ENCODE measurements at regions not wholly inside any gene's neighbourhood (a gene's known extent, or its start where the extent isn't known, plus 50 kb on each side); places are given as distances from the start of the nearest gene placed in this dataset.

DNA sequence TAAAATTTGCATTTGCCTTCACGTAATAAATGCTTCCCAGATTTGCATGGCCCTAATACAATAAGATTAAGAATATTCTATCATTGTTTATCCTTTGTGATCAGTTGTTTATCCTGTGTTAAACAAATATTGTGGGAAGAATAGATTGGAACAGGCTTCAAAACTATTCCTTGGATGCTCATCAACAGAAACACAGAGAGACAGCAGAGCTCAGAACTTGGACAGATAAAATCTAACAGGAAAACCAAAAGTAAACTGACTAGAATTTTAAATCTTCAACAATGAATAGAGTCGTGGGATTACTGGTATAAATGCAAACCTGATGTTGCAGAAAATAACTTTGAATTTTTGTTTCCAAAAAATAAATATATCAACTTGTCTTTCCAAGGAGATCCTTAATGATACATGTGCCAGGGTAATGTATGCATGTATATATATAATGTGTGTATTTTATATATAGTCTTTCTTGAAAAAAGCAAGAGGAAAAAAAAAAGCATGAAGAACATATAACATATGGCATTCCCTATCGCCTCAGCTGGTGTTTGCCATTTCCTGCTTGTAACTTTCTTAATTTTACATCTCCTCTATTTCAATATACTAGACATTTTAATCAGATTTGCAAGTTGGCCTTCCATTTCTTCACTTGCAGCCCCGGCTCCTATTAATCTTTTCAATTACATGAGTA, 59.9 kb upstream of the TANK start:
- Histone ChIP-seq H3K36me3 (replicated peaks in 1 of 2) (no peaks in the 10 kb centered on the region), H3K27me3 (no peaks in the 10 kb centered on the region), H3K4me1 (replicated peaks in 1 of 2) (peaks cover 0 to 8% of the 10 kb centered on the region in 2 donors), H3K9me3 (replicated peaks in 1 of 3) (no peaks in the 10 kb centered on the region), H3K27ac (no peak overlapping the region), H3K4me3 (no peak overlapping the region)
- DNase-seq = no peak
- intact Hi-C loops (cut with DNase I) = no loop called here
- no peak for TF ChIP-seq POLR2A (IDR thresholded peaks at IDR 0.05)
- no peak for TF ChIP-seq CTCF (IDR thresholded peaks at IDR 0.05)
- WGBS, 4 donors = 74% methylated on average over 4 of the region's 4 CpGs

- intact Hi-C loops (cut with DNase I) = no loop called here
- 86 to 92% (median 89%) methylated on average over 2 of the region's 2 CpGs for whole genome bisulfite sequencing, 4 donors
- TF ChIP-seq POLR2A (IDR thresholded peaks at IDR 0.05) (no peak), CTCF (IDR thresholded peaks at IDR 0.05) (no peak)
- no peak overlapping the region for H3K27ac ChIP-seq
- no peaks in the 10 kb centered on the region for H3K36me3 ChIP-seq (replicated peaks in 1 of 2)
- peaks cover 0 to 8% of the 10 kb centered on the region in 2 donors for H3K4me1 ChIP-seq (replicated peaks in 1 of 2)
- H3K27me3 ChIP-seq = no peaks in the 10 kb centered on the region
- H3K9me3 ChIP-seq (replicated peaks in 1 of 3) = no peaks in the 10 kb centered on the region
- no peak overlapping the region for H3K4me3 ChIP-seq
- DNase-seq = no peak
These were observed 58.8 kb upstream of the TANK start for GRCh38 chr2:161101406-161101805.

DNA sequence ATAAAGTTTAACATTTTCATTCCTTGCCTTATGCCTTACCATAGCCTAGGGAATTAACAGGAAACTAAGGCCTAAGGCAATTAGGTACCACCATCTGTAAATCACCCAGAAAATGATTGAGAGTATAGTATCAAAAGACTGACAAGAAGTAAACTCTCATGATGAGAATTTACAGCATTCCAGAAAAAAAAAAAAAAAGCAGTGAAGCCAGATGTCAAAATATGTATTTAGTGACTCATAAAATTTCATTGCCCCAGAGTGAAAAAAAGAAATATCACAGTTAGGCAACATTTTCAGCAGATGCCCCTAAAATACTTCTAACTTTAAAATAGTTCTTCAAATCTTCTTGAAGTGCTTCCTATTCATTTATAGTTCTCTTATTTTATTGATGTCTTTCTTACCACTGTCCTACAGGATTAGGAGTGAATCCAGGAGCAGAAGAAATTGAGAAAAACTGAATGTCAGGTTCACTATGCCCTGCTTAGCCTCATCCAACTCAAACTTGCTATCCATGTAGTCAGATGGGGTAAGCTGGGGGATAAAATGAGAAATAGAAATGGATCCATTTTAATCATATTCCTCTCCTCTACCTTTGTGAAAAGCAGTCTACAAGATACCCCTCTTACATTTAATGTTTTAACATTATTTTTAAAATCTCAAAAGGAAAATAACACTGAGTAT, 57.3 kb upstream of the TANK start:
- Histone ChIP-seq H3K9me3 (replicated peaks in 1 of 3) (no peaks in the 10 kb centered on the region), H3K27ac (no peak overlapping the region), H3K4me3 (no peak overlapping the region), H3K4me1 (replicated peaks in 1 of 2) (peaks cover 0 to 8% of the 10 kb centered on the region in 2 donors), H3K36me3 (replicated peaks in 1 of 2) (no peaks in the 10 kb centered on the region), H3K27me3 (no peaks in the 10 kb centered on the region)
- intact Hi-C loops (cut with DNase I) = no loop called here
- TF ChIP-seq CTCF (IDR thresholded peaks at IDR 0.05) (no peak), POLR2A (IDR thresholded peaks at IDR 0.05) (no peak)
- DNase-seq = no peak

GRCh38 chr2:161103451-161103831, 56.8 kb upstream of the TANK start:
- H3K27ac ChIP-seq = no peak overlapping the region
- DNase-seq = no peak
- H3K4me3 ChIP-seq = no peak overlapping the region
- H3K27me3 ChIP-seq = no peaks in the 10 kb centered on the region
- TF ChIP-seq POLR2A (IDR thresholded peaks at IDR 0.05) (no peak), CTCF (IDR thresholded peaks at IDR 0.05) (no peak)
- 83 to 92% (median 85%) methylated on average over 4 of the region's 4 CpGs for WGBS, 4 donors
- intact Hi-C loops (cut with DNase I) = no loop called here
- H3K36me3 ChIP-seq (replicated peaks in 1 of 2) = no peaks in the 10 kb centered on the region
- H3K9me3 ChIP-seq (replicated peaks in 1 of 3) = no peaks in the 10 kb centered on the region
- peaks cover 0 to 8% of the 10 kb centered on the region in 2 donors for H3K4me1 ChIP-seq (replicated peaks in 1 of 2)
